Uterus (tissue), 2 donors: ENCODE measurements at regions not wholly inside any gene's neighbourhood (a gene's known extent, or its start where the extent isn't known, plus 50 kb on each side); places are given as distances from the start of the nearest gene placed in this dataset.

ENCODE experiments used
- POLR2A ChIP-seq, 2 donors: fragments of 450-650 bp; IDR thresholded peaks; one replicate each; pipeline ENCODE4 v1.6.1; 2016; ENCODE audit warnings: antibody characterized with exemption in 2 of 2, mild to moderate bottlenecking in 1 of 2, moderate library complexity in 1 of 2
- TF ChIP-seq, protein P1 (sequence below), 4 experiments: fragments of 200-600 bp in 2 of 4; fragments of 450-650 bp in 2 of 4; sonication (generic) in 2 of 4; IDR thresholded peaks; one replicate each; pipeline ENCODE4 v1.5.1; 2016 to 2019; ENCODE audit warnings: antibody characterized with exemption in 4 of 4, mild to moderate bottlenecking in 2 of 4, moderate library complexity in 1 of 4

DNA sequence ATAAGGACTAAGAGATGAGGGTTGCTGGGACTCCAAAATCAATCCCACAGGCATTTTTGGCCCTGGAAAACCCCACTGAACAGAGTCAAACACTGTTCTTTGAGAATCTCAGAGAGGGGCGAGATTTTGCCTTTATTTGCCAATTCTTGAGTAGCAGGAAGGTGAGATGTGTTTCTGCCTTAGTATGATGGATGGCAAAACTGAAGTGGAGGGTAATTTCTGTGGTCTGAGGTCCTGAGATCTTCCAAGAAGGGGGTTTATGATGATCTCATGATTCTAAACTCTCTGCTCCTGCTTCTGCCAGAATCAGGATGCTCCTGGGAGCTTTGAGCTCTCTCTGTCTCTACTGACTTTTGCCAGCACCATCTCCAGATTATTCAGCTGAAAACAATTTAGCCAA is 174.8 kb upstream of the CLINT1 start:
- TF ChIP-seq, protein P1, sequence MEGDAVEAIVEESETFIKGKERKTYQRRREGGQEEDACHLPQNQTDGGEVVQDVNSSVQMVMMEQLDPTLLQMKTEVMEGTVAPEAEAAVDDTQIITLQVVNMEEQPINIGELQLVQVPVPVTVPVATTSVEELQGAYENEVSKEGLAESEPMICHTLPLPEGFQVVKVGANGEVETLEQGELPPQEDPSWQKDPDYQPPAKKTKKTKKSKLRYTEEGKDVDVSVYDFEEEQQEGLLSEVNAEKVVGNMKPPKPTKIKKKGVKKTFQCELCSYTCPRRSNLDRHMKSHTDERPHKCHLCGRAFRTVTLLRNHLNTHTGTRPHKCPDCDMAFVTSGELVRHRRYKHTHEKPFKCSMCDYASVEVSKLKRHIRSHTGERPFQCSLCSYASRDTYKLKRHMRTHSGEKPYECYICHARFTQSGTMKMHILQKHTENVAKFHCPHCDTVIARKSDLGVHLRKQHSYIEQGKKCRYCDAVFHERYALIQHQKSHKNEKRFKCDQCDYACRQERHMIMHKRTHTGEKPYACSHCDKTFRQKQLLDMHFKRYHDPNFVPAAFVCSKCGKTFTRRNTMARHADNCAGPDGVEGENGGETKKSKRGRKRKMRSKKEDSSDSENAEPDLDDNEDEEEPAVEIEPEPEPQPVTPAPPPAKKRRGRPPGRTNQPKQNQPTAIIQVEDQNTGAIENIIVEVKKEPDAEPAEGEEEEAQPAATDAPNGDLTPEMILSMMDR (IDR thresholded peaks at IDR 0.05), result no peak
- TF ChIP-seq POLR2A (IDR thresholded peaks at IDR 0.05), result no peak
